CD4-positive, alpha-beta T cell treated with Interleukin-4 for 4 hours (primary cell): ENCODE measurements at regions not wholly inside any gene's neighbourhood (a gene's known extent, or its start where the extent isn't known, plus 50 kb on each side); places are given as distances from the start of the nearest gene placed in this dataset.
"Not testable (repeated sequence)": the region's sequence is repeated elsewhere in the genome, so short reads cannot be mapped to it uniquely, and the experiment has no call there.

Experiments
- DNase-seq: peaks from one replicate; pipeline ENCODE4 v3.0.0-alpha.2; 2020

GRCh38 chr22:48406161-48406560 is 1421.5 kb downstream of the BRD1 start:
- no peak for DNase-seq

- no peak for DNase-seq
These were observed 1421.9 kb downstream of the BRD1 start for GRCh38 chr22:48405741-48406140.

GRCh38 chr22:48404801-48405447 is 1422.7 kb downstream of the BRD1 start:
- DNase-seq, result no peak

- DNase-seq, result no peak
These were observed 1423.9 kb downstream of the BRD1 start for GRCh38 chr22:48403521-48404403.

GRCh38 chr22:48402591-48403031 is 1425.1 kb downstream of the BRD1 start:
- no peak for DNase-seq

GRCh38 chr22:48401523-48401922 is 1426.2 kb downstream of the BRD1 start:
- not testable (repeated sequence) for DNase-seq

- DNase-seq, result no peak
These were observed 1429.3 kb downstream of the BRD1 start for GRCh38 chr22:48398181-48398905.

GRCh38 chr22:48397531-48398180 is 1430.0 kb downstream of the BRD1 start:
- no peak for DNase-seq

- no peak for DNase-seq
These were observed 1430.7 kb downstream of the BRD1 start for GRCh38 chr22:48396785-48397530.

GRCh38 chr22:48396091-48396784 is 1431.4 kb downstream of the BRD1 start:
- no peak for DNase-seq

GRCh38 chr22:48395201-48395600 is 1432.5 kb downstream of the BRD1 start:
- no peak for DNase-seq

GRCh38 chr22:48394787-48395186 is 1432.9 kb downstream of the BRD1 start:
- no peak for DNase-seq

- no peak for DNase-seq
These were observed 1433.8 kb downstream of the BRD1 start for GRCh38 chr22:48393885-48394284.

GRCh38 chr22:48393041-48393370 is 1434.7 kb downstream of the BRD1 start:
- no peak for DNase-seq

- DNase-seq, result no peak
These were observed 1435.9 kb downstream of the BRD1 start for GRCh38 chr22:48391820-48392219.

GRCh38 chr22:48391171-48391711 is 1436.4 kb downstream of the BRD1 start:
- no peak for DNase-seq

GRCh38 chr22:48389916-48390315 is 1437.8 kb downstream of the BRD1 start:
- no peak for DNase-seq

- no peak for DNase-seq
These were observed 1445.5 kb downstream of the BRD1 start for GRCh38 chr22:48382197-48382596.

- DNase-seq, result no peak
These were observed 1447.5 kb downstream of the BRD1 start for GRCh38 chr22:48380016-48380665.

GRCh38 chr22:48379371-48379770 is 1448.3 kb downstream of the BRD1 start:
- DNase-seq, result no peak

- DNase-seq, result no peak
These were observed 1449.0 kb downstream of the BRD1 start for GRCh38 chr22:48378673-48379072.
